Testis (tissue), 2 donors: ENCODE measurements at regions not wholly inside any gene's neighbourhood (a gene's known extent, or its start where the extent isn't known, plus 50 kb on each side); places are given as distances from the start of the nearest gene placed in this dataset.

ENCODE experiments used
- DNase-seq: peaks from one replicate; pipeline ENCODE4 v3.0.0-alpha.2; 2019
- H3K27ac ChIP-seq, 2 donors: fragments of 200-600 bp; sonication (generic); one replicate each; pipeline ENCODE4 v1.5.1; 2019
- H3K27me3 ChIP-seq: fragments of 200-600 bp; sonication (generic); one replicate; pipeline ENCODE4 v1.5.1; 2019
- H3K36me3 ChIP-seq: fragments of 200-600 bp; sonication (generic); one replicate; pipeline ENCODE4 v1.5.1; 2017; ENCODE audit warnings: low read depth; ENCODE audit errors: missing control alignments
- H3K4me1 ChIP-seq: fragments of 200-600 bp; sonication (generic); one replicate; pipeline ENCODE4 v1.5.1; 2019
- H3K4me3 ChIP-seq, 2 donors: fragments of 200-600 bp; sonication (generic); one replicate each; pipeline ENCODE4 v1.5.1; 2017 to 2019
- H3K9me3 ChIP-seq: fragments of 200-600 bp; sonication (generic); one replicate; pipeline ENCODE4 v1.5.1; 2017
- CTCF ChIP-seq, 3 experiments: fragments of 450-650 bp in 2 of 3; fragments of 200-600 bp in 1 of 3; sonication (generic) in 1 of 3; IDR thresholded peaks; one replicate each; pipeline ENCODE4 v1.5.1; 2016 to 2019; ENCODE audit warnings: antibody characterized with exemption in 3 of 3, mild to moderate bottlenecking in 2 of 3, moderate library complexity in 1 of 3
- POLR2A ChIP-seq: fragments of 450-650 bp; IDR thresholded peaks from one replicate; pipeline ENCODE4 v1.6.1; 2017; ENCODE audit warnings: antibody characterized with exemption, mild to moderate bottlenecking, moderate library complexity
- WGBS, 2 donors: methylation state at CpG; one replicate each; pipeline ENCODE4 v1.1.5; 2018; 5-methylcytosine and 5-hydroxymethylcytosine counted together
- intact Hi-C: fragments of 100-400 bp; cut with DNase I; formaldehyde crosslinking; loops from one replicate; pipeline ENCODE4 v1.15.1; 2023; ENCODE audit warnings: low total_unique reads

GRCh38 chr17:52674686-52675085 lies 516.2 kb upstream of the CA10 start:
- intact Hi-C loops: no loop called here
- no peaks in the 10 kb centered on the region for H3K27me3 ChIP-seq
- H3K4me1 ChIP-seq: no peaks in the 10 kb centered on the region
- 80 to 83% methylated on average over 4 of the region's 4 CpGs for WGBS, 2 donors
- no peak for DNase-seq
- H3K9me3 ChIP-seq: no peaks in the 10 kb centered on the region
- TF ChIP-seq CTCF (IDR thresholded peaks at IDR 0.05): no peak
- no peak for TF ChIP-seq POLR2A
- no peaks in the 10 kb centered on the region for H3K36me3 ChIP-seq
- no peak overlapping the region for H3K4me3 ChIP-seq
- no peak overlapping the region for H3K27ac ChIP-seq

DNA sequence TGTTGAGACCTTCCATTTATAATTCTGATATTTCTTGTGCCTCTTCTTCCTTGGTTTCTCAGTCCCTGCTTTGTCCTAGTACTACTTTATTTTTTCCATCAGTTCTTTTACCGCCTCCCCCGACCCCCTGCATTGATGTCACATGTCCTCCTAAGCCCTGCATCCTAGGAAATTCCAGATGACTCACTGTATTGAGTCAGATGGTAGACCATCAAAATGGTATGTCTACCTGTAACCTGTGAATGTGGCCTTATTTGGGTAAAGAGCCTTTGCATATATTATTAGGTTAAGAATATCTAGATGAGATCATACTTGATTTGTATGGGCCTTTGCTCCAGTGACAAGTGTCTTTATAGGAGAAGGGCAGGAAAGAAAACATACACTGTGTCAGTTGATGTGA lies 515.3 kb upstream of the CA10 start:
- Histone ChIP-seq H3K36me3 (no peaks in the 10 kb centered on the region), H3K9me3 (no peaks in the 10 kb centered on the region), H3K27me3 (no peaks in the 10 kb centered on the region), H3K27ac (no peak overlapping the region), H3K4me1 (no peaks in the 10 kb centered on the region), H3K4me3 (no peak overlapping the region)
- 88 to 95% methylated on average over 2 of the region's 2 CpGs for WGBS, 2 donors
- intact Hi-C loops: no loop called here
- no peak for DNase-seq
- TF ChIP-seq POLR2A (no peak), CTCF (IDR thresholded peaks at IDR 0.05) (no peak)

DNA sequence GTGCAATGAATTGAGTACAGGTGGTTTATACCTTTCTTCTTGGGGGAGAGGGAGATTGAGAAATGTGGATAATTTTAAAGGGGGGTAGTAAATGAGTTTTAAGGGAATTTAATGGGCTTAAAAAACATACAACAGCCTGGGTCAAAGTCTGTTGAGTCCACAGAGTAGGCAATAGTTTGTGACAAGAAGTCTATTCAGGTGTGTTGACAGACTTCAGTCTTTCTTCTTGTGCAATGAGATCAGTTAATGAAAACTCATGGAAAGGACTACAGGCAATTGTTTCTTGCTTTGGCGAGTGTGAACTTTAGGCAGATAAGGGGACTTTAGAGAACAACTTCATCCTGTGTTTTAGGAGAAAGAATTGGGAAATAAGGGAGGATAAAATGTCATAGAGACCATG lies 507.8 kb upstream of the CA10 start:
- H3K4me1 ChIP-seq: no peaks in the 10 kb centered on the region

DNA sequence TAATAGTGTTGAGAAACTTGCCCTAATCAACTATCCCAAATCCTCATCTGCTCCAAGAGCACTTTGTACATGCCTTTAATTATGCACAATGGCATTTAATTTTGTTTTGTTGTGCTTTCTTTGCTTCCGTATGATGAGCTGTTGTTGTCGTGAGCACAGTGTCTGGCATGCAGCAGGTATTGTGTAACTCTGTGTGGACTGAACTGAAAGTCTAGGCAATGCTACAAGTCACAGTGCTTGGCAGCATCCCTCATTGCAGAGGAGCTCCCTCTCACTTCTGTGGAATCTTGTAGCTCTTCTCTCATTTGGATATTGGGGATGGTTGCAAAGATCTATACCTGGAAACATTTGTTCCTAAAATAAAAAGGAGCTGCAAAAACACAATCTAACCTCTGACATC lies 502.2 kb upstream of the CA10 start:
- no peak overlapping the region for H3K4me3 ChIP-seq
- 70 to 75% methylated on average over 2 of the region's 2 CpGs for WGBS, 2 donors
- H3K27ac ChIP-seq: no peak overlapping the region
- no peaks in the 10 kb centered on the region for H3K36me3 ChIP-seq
- no peaks in the 10 kb centered on the region for H3K4me1 ChIP-seq
- no peaks in the 10 kb centered on the region for H3K9me3 ChIP-seq
- intact Hi-C loops: no loop called here
- TF ChIP-seq POLR2A: no peak
- TF ChIP-seq CTCF (IDR thresholded peaks at IDR 0.05): no peak
- no peak for DNase-seq
- no peaks in the 10 kb centered on the region for H3K27me3 ChIP-seq

More for the DNA sequence above, 507.8 kb upstream of the CA10 start:
- Histone ChIP-seq H3K4me3 (no peak overlapping the region), H3K27me3 (no peaks in the 10 kb centered on the region), H3K27ac (no peak overlapping the region), H3K36me3 (no peaks in the 10 kb centered on the region), H3K9me3 (no peaks in the 10 kb centered on the region)
- intact Hi-C loops: no loop called here
- DNase-seq: no peak
- TF ChIP-seq CTCF (IDR thresholded peaks at IDR 0.05): no peak
- no peak for TF ChIP-seq POLR2A
- WGBS, 2 donors: 63 to 70% methylated on average over 1 of the region's 1 CpG

GRCh38 chr17:52653014-52653413 lies 494.5 kb upstream of the CA10 start:
- H3K27me3 ChIP-seq: no peaks in the 10 kb centered on the region
- TF ChIP-seq POLR2A (no peak), CTCF (IDR thresholded peaks at IDR 0.05) (no peak)
- no peaks in the 10 kb centered on the region for H3K4me1 ChIP-seq
- no peaks in the 10 kb centered on the region for H3K36me3 ChIP-seq
- intact Hi-C loops: no loop called here
- 67 to 79% methylated on average over 1 of the region's 1 CpG for WGBS, 2 donors
- DNase-seq: no peak
- no peaks in the 10 kb centered on the region for H3K9me3 ChIP-seq
- H3K4me3 ChIP-seq: no peak overlapping the region
- H3K27ac ChIP-seq: no peak overlapping the region
